Amniotic epithelial cell (primary cell): ENCODE measurements at regions not wholly inside any gene's neighbourhood (a gene's known extent, or its start where the extent isn't known, plus 50 kb on each side); places are given as distances from the start of the nearest gene placed in this dataset.
A peak's percentile ranks its signal among the peaks of the same experiment; 100 is the strongest.
"Not testable (repeated sequence)": the region's sequence is repeated elsewhere in the genome, so short reads cannot be mapped to it uniquely, and the experiment has no call there.

ENCODE experiments used
- DNase-seq: peaks from one replicate; pipeline ENCODE4 v3.0.0-alpha.2; 2010; ENCODE audit warnings: low read depth

- DNase-seq, result not testable (repeated sequence)
Measured at GRCh38 chr6:120930500-120930899, 403.8 kb downstream of the TBC1D32 start.

- DNase-seq, result no peak
Measured at GRCh38 chr6:120924214-120924613, 410.1 kb downstream of the TBC1D32 start.

- DNase-seq, result no peak
Measured at GRCh38 chr6:120918137-120918536, 416.1 kb downstream of the TBC1D32 start.

- no peak for DNase-seq
Measured at GRCh38 chr6:120916844-120917243, 417.4 kb downstream of the TBC1D32 start.

GRCh38 chr6:120913486-120913885 is 420.8 kb downstream of the TBC1D32 start:
- no peak for DNase-seq

GRCh38 chr6:120908767-120909166 is 425.5 kb downstream of the TBC1D32 start:
- DNase-seq, result no peak

- DNase-seq, result peak; percentile 1
Measured at GRCh38 chr6:120903836-120904235, 430.4 kb downstream of the TBC1D32 start.

GRCh38 chr6:120899932-120900331 is 434.3 kb downstream of the TBC1D32 start:
- no peak for DNase-seq

- DNase-seq, result no peak
Measured at GRCh38 chr6:120894077-120894476, 440.2 kb downstream of the TBC1D32 start.

- no peak for DNase-seq
Measured at GRCh38 chr6:120876931-120877330, 457.3 kb downstream of the TBC1D32 start.

- no peak for DNase-seq
Measured at GRCh38 chr6:120876424-120876823, 457.9 kb downstream of the TBC1D32 start.

GRCh38 chr6:120875900-120876299 is 458.4 kb downstream of the TBC1D32 start:
- DNase-seq, result no peak

- no peak for DNase-seq
Measured at GRCh38 chr6:120874422-120874821, 459.9 kb downstream of the TBC1D32 start.

- no peak for DNase-seq
Measured at GRCh38 chr6:120873125-120873865, 461.0 kb downstream of the TBC1D32 start.

- no peak for DNase-seq
Measured at GRCh38 chr6:120872262-120872578, 462.1 kb downstream of the TBC1D32 start.

- no peak for DNase-seq
Measured at GRCh38 chr6:120871416-120872261, 462.6 kb downstream of the TBC1D32 start.

- no peak for DNase-seq
Measured at GRCh38 chr6:120869397-120869796, 464.9 kb downstream of the TBC1D32 start.

- no peak for DNase-seq
Measured at GRCh38 chr6:120857422-120857821, 476.9 kb downstream of the TBC1D32 start.

GRCh38 chr6:120854583-120854982 is 479.7 kb downstream of the TBC1D32 start:
- DNase-seq, result no peak

- no peak for DNase-seq
Measured at GRCh38 chr6:120853489-120853888, 480.8 kb downstream of the TBC1D32 start.

GRCh38 chr6:120852293-120852849 is 481.9 kb downstream of the TBC1D32 start:
- no peak for DNase-seq

- no peak for DNase-seq
Measured at GRCh38 chr6:120826253-120826652, 508.0 kb downstream of the TBC1D32 start.

- no peak for DNase-seq
Measured at GRCh38 chr6:120816794-120817193, 517.5 kb downstream of the TBC1D32 start.
